B cell (primary cell): ENCODE measurements at regions not wholly inside any gene's neighbourhood (a gene's known extent, or its start where the extent isn't known, plus 50 kb on each side); places are given as distances from the start of the nearest gene placed in this dataset. TPM values are rescaled to one million over a fixed set of nuclear protein-coding genes. Genes with fewer than 3 reads are reported as not detected.

Experiments
- small RNA-seq: library from RNA; depleted of rRNA; stranded (forward); fragments of <200 nt; gene quantifications from one replicate; pipeline ENCODE3, GENCODE V24; 2012; ENCODE audit warnings: low replicate concordance, low read depth; ENCODE audit not compliant: insufficient read length

Small RNA genes in the stretch of these regions (small RNA-seq; reads per million reads assigned to genes)
- not detected for gene DYNLL1P6
